HCT116 (cell line): ENCODE measurements at regions not wholly inside any gene's neighbourhood (a gene's known extent, or its start where the extent isn't known, plus 50 kb on each side); places are given as distances from the start of the nearest gene placed in this dataset.

Experiments
- ATAC-seq: fragments of 200-7000 bp; cut with Tn5 transposase; 2 replicates; pipeline ENCODE4 v1.9.1; 2020; ENCODE audit warnings: mild to moderate bottlenecking, moderate library complexity
- BruUV-seq: library from RNA; stranded (reverse); fragments of 400-500 nt; replicated peaks from 2 replicates; lab custom pipeline; 2021; lab: Mats Ljungman, UMichigan
- CTCF ChIA-PET: fragments of 300-600 bp; sonication (Branson Sonifier 250); formaldehyde crosslinking; loops from one replicate; lab custom pipeline; 2021; ENCODE audit warnings: antibody characterized with exemption; lab: Charles Lee
- POLR2A ChIA-PET: fragments of 300-600, 350-600 bp; sonication (Branson Sonifier 250); formaldehyde crosslinking; loops from one replicate; lab custom pipeline; 2021; ENCODE audit warnings: antibody characterized with exemption; lab: Charles Lee
- RAD21 ChIA-PET, 2 experiments: fragments of 300-600 bp; sonication (Branson Sonifier 250); formaldehyde crosslinking; loops; one replicate each; lab custom pipeline; 2023; ENCODE audit warnings: low total read pairs in 2 of 2; ENCODE audit not compliant: uncharacterized antibody in 2 of 2, unreplicated experiment in 2 of 2, low non-redundant PET in 1 of 2; lab: Charles Lee
- DNase-seq: peaks from one replicate; pipeline ENCODE4 v3.0.0-alpha.2; 2010; ENCODE audit warnings: low read depth, low spot score
- H2AFZ ChIP-seq: fragments of 200-600 bp; shearing (Covaris generic), sonication (generic); 2 replicates; pipeline ENCODE4 v1.6.1; 2017; ENCODE audit warnings: low read depth, mixed run types, mixed read lengths, antibody characterized with exemption, low read length; ENCODE audit not compliant: poor library complexity, severe bottlenecking
- H3K27ac ChIP-seq: 2 replicates; pipeline ENCODE4 v1.5.1; 2012; ENCODE audit warnings: low read depth, low read length
- H3K27me3 ChIP-seq: fragments of 200-600 bp; sonication (generic); 2 replicates; pipeline ENCODE4 v1.6.1; 2016; ENCODE audit warnings: mixed run types, low read length, mixed read lengths; ENCODE audit not compliant: insufficient read depth
- H3K36me3 ChIP-seq, 2 experiments: fragments of 200-500 bp in 1 of 2; fragments of 200-600 bp in 1 of 2; sonication (Bioruptor generic) in 1 of 2; sonication (generic) in 1 of 2; 2 replicates each; pipeline versions ENCODE4 v1.5.1 to v1.6.1; 2014 to 2016; ENCODE audit warnings: low read length in 2 of 2, inconsistent platforms in 1 of 2, mixed read lengths in 1 of 2, mixed run types in 1 of 2; ENCODE audit not compliant: insufficient read depth in 2 of 2, control insufficient read depth in 1 of 2
- H3K4me1 ChIP-seq, 2 experiments: fragments of 200-600 bp in 1 of 2; sonication (generic) in 1 of 2; 2 replicates each; pipeline versions ENCODE4 v1.5.1 to v1.6.1; 2012 to 2017; ENCODE audit warnings: low read length in 2 of 2, inconsistent platforms in 1 of 2, mild to moderate bottlenecking in 1 of 2, mixed read lengths in 1 of 2, mixed run types in 1 of 2, moderate library complexity in 1 of 2; ENCODE audit not compliant: insufficient read depth in 2 of 2, control insufficient read depth in 1 of 2
- H3K4me2 ChIP-seq: fragments of 200-600 bp; sonication (generic); 2 replicates; pipeline ENCODE4 v1.6.1; 2017; ENCODE audit warnings: mixed run types, low read length, mixed read lengths
- H3K4me3 ChIP-seq, 2 experiments: fragments of 200-600 bp in 1 of 2; sonication (generic) in 1 of 2; replicated peaks in 1 of 2; 2 replicates each; pipeline ENCODE4 v1.5.1; 2011 to 2016; ENCODE audit warnings: low read length in 2 of 2, control low read depth in 1 of 2, low read depth in 1 of 2, mild to moderate bottlenecking in 1 of 2, mixed read lengths in 1 of 2, mixed run types in 1 of 2
- H3K79me2 ChIP-seq: fragments of 200-600 bp; sonication (generic); 2 replicates; pipeline ENCODE4 v1.6.1; 2017; ENCODE audit warnings: mild to moderate bottlenecking, mixed run types, low read length, moderate library complexity, mixed read lengths; ENCODE audit not compliant: insufficient read depth
- H3K9ac ChIP-seq: fragments of 200-600 bp; sonication (generic); 2 replicates; pipeline ENCODE4 v1.6.1; 2016; ENCODE audit warnings: low read length, mixed read lengths
- H3K9me2 ChIP-seq: fragments of 200-600 bp; sonication (generic), shearing (Covaris generic); 2 replicates; pipeline ENCODE4 v1.6.1; 2017; ENCODE audit warnings: mixed run types, mild to moderate bottlenecking, moderate library complexity; ENCODE audit not compliant: insufficient read depth
- H3K9me3 ChIP-seq, 2 experiments: fragments of 200-500 bp in 1 of 2; fragments of 200-600 bp in 1 of 2; sonication (Bioruptor generic) in 1 of 2; sonication (generic) in 1 of 2; 2 replicates each; pipeline ENCODE4 v1.6.1; 2014 to 2017; ENCODE audit warnings: low read length in 2 of 2, mixed read lengths in 2 of 2, inconsistent platforms in 1 of 2, low read depth in 1 of 2, mild to moderate bottlenecking in 1 of 2, mixed run types in 1 of 2, moderate library complexity in 1 of 2; ENCODE audit not compliant: control insufficient read depth in 1 of 2, insufficient read depth in 1 of 2
- H4K20me1 ChIP-seq: fragments of 200-600 bp; sonication (generic), shearing (Covaris generic); 2 replicates; pipeline ENCODE4 v1.6.1; 2017; ENCODE audit warnings: mixed run types, mild to moderate bottlenecking, moderate library complexity; ENCODE audit not compliant: insufficient read depth
- ATF3 ChIP-seq: IDR thresholded peaks from 2 replicates; pipeline ENCODE4 v1.6.1; 2012
- CBX3 ChIP-seq: IDR thresholded peaks from 2 replicates; pipeline ENCODE4 v1.6.1; 2012; ENCODE audit warnings: low read depth
- CTCF ChIP-seq, 3 experiments: fragments of 200-600 bp in 1 of 3; sonication (generic) in 1 of 3; IDR thresholded peaks in 2 of 3; conservative IDR thresholded peaks in 1 of 3; 2 replicates each; pipeline ENCODE4 v1.5.1; 2012 to 2017; ENCODE audit warnings: low read depth in 2 of 3, low read length in 2 of 3, antibody characterized with exemption in 1 of 3, borderline replicate concordance in 1 of 3, control low read depth in 1 of 3, mild to moderate bottlenecking in 1 of 3, mixed read lengths in 1 of 3, mixed run types in 1 of 3, moderate library complexity in 1 of 3; ENCODE audit not compliant: insufficient read depth in 1 of 3
- EZH2phosphoT487 ChIP-seq: fragments of 200-600 bp; IDR thresholded peaks from 2 replicates; pipeline ENCODE4 v1.6.1; 2018; ENCODE audit warnings: antibody characterized with exemption, borderline replicate concordance
- JUND ChIP-seq: IDR thresholded peaks from 2 replicates; pipeline ENCODE4 v1.6.1; 2012
- POLR2AphosphoS5 ChIP-seq: IDR thresholded peaks from 2 replicates; pipeline ENCODE4 v1.6.1; 2011; ENCODE audit warnings: mild to moderate bottlenecking, low read depth, low read length, moderate library complexity
- RAD21 ChIP-seq: IDR thresholded peaks from 2 replicates; pipeline ENCODE4 v1.6.1; 2012; ENCODE audit warnings: low read depth, mild to moderate bottlenecking
- REST ChIP-seq: IDR thresholded peaks from 2 replicates; pipeline ENCODE4 v1.6.1; 2012; ENCODE audit warnings: low read depth
- SIN3A ChIP-seq: IDR thresholded peaks from 2 replicates; pipeline ENCODE4 v1.6.1; 2012; ENCODE audit warnings: low read depth
- SP1 ChIP-seq: IDR thresholded peaks from 2 replicates; pipeline ENCODE4 v1.6.1; 2012; ENCODE audit warnings: low read depth
- SRF ChIP-seq: IDR thresholded peaks from 2 replicates; pipeline ENCODE4 v1.6.1; 2012; ENCODE audit warnings: low read depth
- YY1 ChIP-seq: IDR thresholded peaks from 2 replicates; pipeline ENCODE4 v1.6.1; 2011; ENCODE audit warnings: low read length, low read depth, moderate library complexity, mild to moderate bottlenecking; ENCODE audit not compliant: insufficient replicate concordance; ENCODE audit errors: extremely low read depth
- ZFX ChIP-seq: fragments of 450-650 bp; IDR thresholded peaks from 2 replicates; pipeline ENCODE4 v1.6.1; 2017
- intact Hi-C: fragments of 100-400 bp; cut with micrococcal nuclease; formaldehyde crosslinking; loops from 2 replicates; pipeline ENCODE4 v1.10.0; 2022

GRCh38 chr21:25292396-25292795, 314.9 kb downstream of the MRPL39 start:
- H3K36me3 ChIP-seq, result no peaks in the 10 kb centered on the region
- H3K9me2 ChIP-seq, result no peaks in the 10 kb centered on the region
- H3K4me2 ChIP-seq, result no peak overlapping the region
- CTCF ChIA-PET, result no interaction called here
- H3K4me1 ChIP-seq, result no peaks in the 10 kb centered on the region
- DNase-seq, result no peak
- no peak overlapping the region for H3K4me3 ChIP-seq
- H3K27me3 ChIP-seq, result no peaks in the 10 kb centered on the region
- ATAC-seq, result no peak
- RAD21 ChIA-PET, result no interaction called here
- H2AFZ ChIP-seq, result no peak overlapping the region
- H3K79me2 ChIP-seq, result no peaks in the 10 kb centered on the region
- POLR2A ChIA-PET, result no interaction called here
- intact Hi-C loops, result no loop called here
- no peak for TF ChIP-seq YY1
- no peaks in the 10 kb centered on the region for H4K20me1 ChIP-seq
- peaks cover 4 to 26% of the 10 kb centered on the region in 2 experiments; a peak in 2 of 4 replicates for H3K9me3 ChIP-seq
- no peak overlapping the region for H3K9ac ChIP-seq
- BruUV-seq, result no TSS peak
- no peak overlapping the region for H3K27ac ChIP-seq

- POLR2A ChIA-PET, result no interaction called here
- Histone ChIP-seq H4K20me1 (no peaks in the 10 kb centered on the region), H3K79me2 (no peaks in the 10 kb centered on the region), H3K9me3 (peaks cover 19% of the 10 kb centered on the region in 2 experiments; a peak in 2 of 4 replicates), H3K4me1 (no peaks in the 10 kb centered on the region), H3K9me2 (no peaks in the 10 kb centered on the region), H3K27me3 (no peaks in the 10 kb centered on the region), H3K4me3 (no peak overlapping the region), H3K4me2 (no peak overlapping the region), H3K36me3 (no peaks in the 10 kb centered on the region), H2AFZ (no peak overlapping the region), H3K9ac (no peak overlapping the region), H3K27ac (no peak overlapping the region)
- intact Hi-C loops, result no loop called here
- ATAC-seq (no peak), DNase-seq (no peak)
- CTCF ChIA-PET, result no interaction called here
- BruUV-seq, result no TSS peak
- no peak for TF ChIP-seq CTCF (IDR thresholded peaks at IDR 0.05 in 2 of 3, conservative IDR thresholded peaks at IDR 0.05 in 1 of 3; ENCODE audit: borderline replicate concordance in 1 of 3, insufficient read depth in 1 of 3, low read depth in 2 of 3, low read length in 2 of 3)
- TF ChIP-seq POLR2AphosphoS5, result no peak
- TF ChIP-seq SP1, result no peak
- TF ChIP-seq RAD21, result no peak
- no peak for TF ChIP-seq SIN3A
- no peak for TF ChIP-seq SRF
- TF ChIP-seq ZFX, result no peak
- TF ChIP-seq JUND, result no peak
- TF ChIP-seq ATF3, result no peak
- no peak for TF ChIP-seq REST
- no peak for TF ChIP-seq EZH2phosphoT487
- no peak for TF ChIP-seq CBX3
- RAD21 ChIA-PET, result no interaction called here
Measured at GRCh38 chr21:25283720-25284119, 323.6 kb downstream of the MRPL39 start.
